GM23338 (cell line): ENCODE measurements at regions not wholly inside any gene's neighbourhood (a gene's known extent, or its start where the extent isn't known, plus 50 kb on each side); places are given as distances from the start of the nearest gene placed in this dataset.

Experiments used
- ATAC-seq: fragments of 200-7000 bp; cut with Tn5 transposase; 3 replicates; pipeline ENCODE4 v1.9.1; 2020
- DNase-seq: peaks from one replicate; pipeline ENCODE4 v3.0.0-alpha.2; 2015; ENCODE audit warnings: low spot score
- H2AFZ ChIP-seq: fragments of 200-600 bp; sonication (generic); 2 replicates; pipeline ENCODE4 v1.8.0; 2016; ENCODE audit warnings: antibody characterized with exemption, mild to moderate bottlenecking, moderate library complexity
- H3F3A ChIP-seq: fragments of 200-600 bp; sonication (generic); replicated peaks from 2 replicates; pipeline ENCODE4 v1.8.0; 2017; ENCODE audit warnings: antibody characterized with exemption, mixed run types, low read depth
- H3K27ac ChIP-seq: fragments of 200-600 bp; sonication (generic); 2 replicates; pipeline ENCODE4 v1.6.1; 2016; ENCODE audit warnings: low read depth
- H3K27me3 ChIP-seq: fragments of 200-600 bp; sonication (generic); 2 replicates; pipeline ENCODE4 v1.8.0; 2016; ENCODE audit warnings: mild to moderate bottlenecking, mixed run types, moderate library complexity; ENCODE audit not compliant: insufficient read depth
- H3K36me3 ChIP-seq: fragments of 200-600 bp; sonication (generic); 2 replicates; pipeline ENCODE4 v1.8.0; 2016; ENCODE audit warnings: mild to moderate bottlenecking; ENCODE audit not compliant: insufficient read depth
- H3K4me1 ChIP-seq: fragments of 200-600 bp; sonication (generic); 2 replicates; pipeline ENCODE4 v1.8.0; 2016; ENCODE audit warnings: mild to moderate bottlenecking, moderate library complexity; ENCODE audit not compliant: insufficient read depth
- H3K4me2 ChIP-seq: fragments of 200-600 bp; sonication (generic); 2 replicates; pipeline ENCODE4 v1.7.1; 2017; ENCODE audit warnings: mixed run types
- H3K4me3 ChIP-seq: fragments of 200-600 bp; sonication (generic); 2 replicates; pipeline ENCODE4 v1.6.1; 2016; ENCODE audit warnings: mixed run types
- H3K79me2 ChIP-seq: fragments of 200-600 bp; sonication (generic); replicated peaks from 2 replicates; pipeline ENCODE4 v1.8.0; 2017; ENCODE audit warnings: mild to moderate bottlenecking; ENCODE audit not compliant: insufficient read depth
- H3K9me2 ChIP-seq: fragments of 200-600 bp; sonication (generic); 2 replicates; pipeline ENCODE4 v1.8.0; 2017; ENCODE audit not compliant: insufficient read depth
- H4K20me1 ChIP-seq: fragments of 200-600 bp; sonication (generic); replicated peaks from 2 replicates; pipeline ENCODE4 v1.8.0; 2017; ENCODE audit warnings: mild to moderate bottlenecking; ENCODE audit not compliant: insufficient read depth
- H3K27ac Mint-ChIP-seq: 2 replicates; pipeline ENCODE4 v1.8.0; 2020; ENCODE audit warnings: inconsistent platforms, mild to moderate bottlenecking, moderate library complexity, mixed read lengths
- H3K27me3 Mint-ChIP-seq: 3 replicates; pipeline ENCODE4 v1.8.0; 2022; ENCODE audit warnings: low read depth, mild to moderate bottlenecking, moderate library complexity, mixed read lengths, inconsistent platforms; ENCODE audit not compliant: insufficient read depth, poor library complexity
- H3K36me3 Mint-ChIP-seq: 3 replicates; pipeline ENCODE4 v1.8.0; 2021; ENCODE audit warnings: low read depth, mild to moderate bottlenecking, inconsistent platforms, moderate library complexity, mixed read lengths
- H3K4me1 Mint-ChIP-seq: 3 replicates; pipeline ENCODE4 v1.8.0; 2020; ENCODE audit warnings: mild to moderate bottlenecking, inconsistent platforms, mixed read lengths
- H3K4me3 Mint-ChIP-seq: 3 replicates; pipeline ENCODE4 v1.8.0; 2021; ENCODE audit warnings: moderate library complexity, mild to moderate bottlenecking, inconsistent platforms, mixed read lengths
- H3K9me3 Mint-ChIP-seq: 3 replicates; pipeline ENCODE4 v1.8.0; 2020; ENCODE audit warnings: moderate library complexity, mild to moderate bottlenecking, inconsistent platforms, mixed read lengths
- CREB1 ChIP-seq: fragments of 250-450 bp; sonication (Bioruptor Pico); IDR thresholded peaks from 2 replicates; pipeline ENCODE4 v1.5.0; 2020; ENCODE audit warnings: low read depth, mild to moderate bottlenecking, moderate library complexity
- ETS1 ChIP-seq: IDR thresholded peaks from 2 replicates; pipeline ENCODE4 v1.6.1; 2016; ENCODE audit warnings: antibody characterized with exemption
- EZH2 ChIP-seq: fragments of 200-600 bp; sonication (generic); IDR thresholded peaks from one replicate; pipeline ENCODE4 v1.8.0; 2017; ENCODE audit warnings: antibody characterized with exemption, mild to moderate bottlenecking, low read depth; ENCODE audit not compliant: unreplicated experiment
- EZH2phosphoT487 ChIP-seq: fragments of 200-600 bp; sonication (generic); IDR thresholded peaks from one replicate; pipeline ENCODE4 v1.8.1; 2018; ENCODE audit warnings: antibody characterized with exemption; ENCODE audit not compliant: unreplicated experiment
- JUNB ChIP-seq: IDR thresholded peaks from one replicate; pipeline ENCODE4 v1.6.1; 2016; ENCODE audit warnings: antibody characterized with exemption; ENCODE audit not compliant: unreplicated experiment
- NANOG ChIP-seq: IDR thresholded peaks from 2 replicates; pipeline ENCODE4 v1.6.1; 2016; ENCODE audit warnings: antibody characterized with exemption, borderline replicate concordance
- POLR2AphosphoS5 ChIP-seq: IDR thresholded peaks from 2 replicates; pipeline ENCODE4 v1.6.1; 2016; ENCODE audit warnings: antibody characterized with exemption, low read depth
- REST ChIP-seq: IDR thresholded peaks from one replicate; pipeline ENCODE4 v1.6.1; 2018; ENCODE audit warnings: antibody characterized with exemption; ENCODE audit not compliant: unreplicated experiment
- STAT1 ChIP-seq: IDR thresholded peaks from one replicate; pipeline ENCODE4 v1.6.1; 2016; ENCODE audit warnings: antibody characterized with exemption; ENCODE audit not compliant: unreplicated experiment
- ZNF114 ChIP-seq: fragments of 250-450 bp; sonication (Bioruptor Pico); IDR thresholded peaks from 2 replicates; pipeline ENCODE4 v1.5.0; 2020; ENCODE audit warnings: mild to moderate bottlenecking, moderate library complexity
- ZNF331 ChIP-seq: fragments of 250-450 bp; sonication (Bioruptor Pico); IDR thresholded peaks from 2 replicates; pipeline ENCODE4 v1.5.0; 2020; ENCODE audit warnings: low read depth, mild to moderate bottlenecking, moderate library complexity
- TF ChIP-seq, protein P1 (sequence below), 2 experiments: fragments of 200-600 bp in 1 of 2; sonication (generic) in 1 of 2; conservative IDR thresholded peaks; 2 replicates each; pipeline versions ENCODE4 v1.5.1 to v1.6.1; 2016 to 2017; ENCODE audit warnings: antibody characterized with exemption in 2 of 2, low read depth in 2 of 2, mild to moderate bottlenecking in 2 of 2, moderate library complexity in 1 of 2
- TF ChIP-seq, protein P2 (sequence below): fragments of 250-450 bp; sonication (Bioruptor Pico); IDR thresholded peaks from 2 replicates; pipeline ENCODE4 v1.5.0; 2020; ENCODE audit warnings: mild to moderate bottlenecking, moderate library complexity

- TF ChIP-seq, protein P1, sequence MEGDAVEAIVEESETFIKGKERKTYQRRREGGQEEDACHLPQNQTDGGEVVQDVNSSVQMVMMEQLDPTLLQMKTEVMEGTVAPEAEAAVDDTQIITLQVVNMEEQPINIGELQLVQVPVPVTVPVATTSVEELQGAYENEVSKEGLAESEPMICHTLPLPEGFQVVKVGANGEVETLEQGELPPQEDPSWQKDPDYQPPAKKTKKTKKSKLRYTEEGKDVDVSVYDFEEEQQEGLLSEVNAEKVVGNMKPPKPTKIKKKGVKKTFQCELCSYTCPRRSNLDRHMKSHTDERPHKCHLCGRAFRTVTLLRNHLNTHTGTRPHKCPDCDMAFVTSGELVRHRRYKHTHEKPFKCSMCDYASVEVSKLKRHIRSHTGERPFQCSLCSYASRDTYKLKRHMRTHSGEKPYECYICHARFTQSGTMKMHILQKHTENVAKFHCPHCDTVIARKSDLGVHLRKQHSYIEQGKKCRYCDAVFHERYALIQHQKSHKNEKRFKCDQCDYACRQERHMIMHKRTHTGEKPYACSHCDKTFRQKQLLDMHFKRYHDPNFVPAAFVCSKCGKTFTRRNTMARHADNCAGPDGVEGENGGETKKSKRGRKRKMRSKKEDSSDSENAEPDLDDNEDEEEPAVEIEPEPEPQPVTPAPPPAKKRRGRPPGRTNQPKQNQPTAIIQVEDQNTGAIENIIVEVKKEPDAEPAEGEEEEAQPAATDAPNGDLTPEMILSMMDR (conservative IDR thresholded peaks at IDR 0.05; ENCODE audit: low read depth in 2 of 2): no peak
- TF ChIP-seq JUNB (no peak), STAT1 (no peak), ZNF331 (no peak), EZH2phosphoT487 (no peak), ZNF114 (no peak), EZH2 (no peak), ETS1 (no peak), REST (no peak), CREB1 (CRISPR knock-in tag) (no peak), NANOG (no peak), POLR2AphosphoS5 (no peak)
- TF ChIP-seq, protein P2, sequence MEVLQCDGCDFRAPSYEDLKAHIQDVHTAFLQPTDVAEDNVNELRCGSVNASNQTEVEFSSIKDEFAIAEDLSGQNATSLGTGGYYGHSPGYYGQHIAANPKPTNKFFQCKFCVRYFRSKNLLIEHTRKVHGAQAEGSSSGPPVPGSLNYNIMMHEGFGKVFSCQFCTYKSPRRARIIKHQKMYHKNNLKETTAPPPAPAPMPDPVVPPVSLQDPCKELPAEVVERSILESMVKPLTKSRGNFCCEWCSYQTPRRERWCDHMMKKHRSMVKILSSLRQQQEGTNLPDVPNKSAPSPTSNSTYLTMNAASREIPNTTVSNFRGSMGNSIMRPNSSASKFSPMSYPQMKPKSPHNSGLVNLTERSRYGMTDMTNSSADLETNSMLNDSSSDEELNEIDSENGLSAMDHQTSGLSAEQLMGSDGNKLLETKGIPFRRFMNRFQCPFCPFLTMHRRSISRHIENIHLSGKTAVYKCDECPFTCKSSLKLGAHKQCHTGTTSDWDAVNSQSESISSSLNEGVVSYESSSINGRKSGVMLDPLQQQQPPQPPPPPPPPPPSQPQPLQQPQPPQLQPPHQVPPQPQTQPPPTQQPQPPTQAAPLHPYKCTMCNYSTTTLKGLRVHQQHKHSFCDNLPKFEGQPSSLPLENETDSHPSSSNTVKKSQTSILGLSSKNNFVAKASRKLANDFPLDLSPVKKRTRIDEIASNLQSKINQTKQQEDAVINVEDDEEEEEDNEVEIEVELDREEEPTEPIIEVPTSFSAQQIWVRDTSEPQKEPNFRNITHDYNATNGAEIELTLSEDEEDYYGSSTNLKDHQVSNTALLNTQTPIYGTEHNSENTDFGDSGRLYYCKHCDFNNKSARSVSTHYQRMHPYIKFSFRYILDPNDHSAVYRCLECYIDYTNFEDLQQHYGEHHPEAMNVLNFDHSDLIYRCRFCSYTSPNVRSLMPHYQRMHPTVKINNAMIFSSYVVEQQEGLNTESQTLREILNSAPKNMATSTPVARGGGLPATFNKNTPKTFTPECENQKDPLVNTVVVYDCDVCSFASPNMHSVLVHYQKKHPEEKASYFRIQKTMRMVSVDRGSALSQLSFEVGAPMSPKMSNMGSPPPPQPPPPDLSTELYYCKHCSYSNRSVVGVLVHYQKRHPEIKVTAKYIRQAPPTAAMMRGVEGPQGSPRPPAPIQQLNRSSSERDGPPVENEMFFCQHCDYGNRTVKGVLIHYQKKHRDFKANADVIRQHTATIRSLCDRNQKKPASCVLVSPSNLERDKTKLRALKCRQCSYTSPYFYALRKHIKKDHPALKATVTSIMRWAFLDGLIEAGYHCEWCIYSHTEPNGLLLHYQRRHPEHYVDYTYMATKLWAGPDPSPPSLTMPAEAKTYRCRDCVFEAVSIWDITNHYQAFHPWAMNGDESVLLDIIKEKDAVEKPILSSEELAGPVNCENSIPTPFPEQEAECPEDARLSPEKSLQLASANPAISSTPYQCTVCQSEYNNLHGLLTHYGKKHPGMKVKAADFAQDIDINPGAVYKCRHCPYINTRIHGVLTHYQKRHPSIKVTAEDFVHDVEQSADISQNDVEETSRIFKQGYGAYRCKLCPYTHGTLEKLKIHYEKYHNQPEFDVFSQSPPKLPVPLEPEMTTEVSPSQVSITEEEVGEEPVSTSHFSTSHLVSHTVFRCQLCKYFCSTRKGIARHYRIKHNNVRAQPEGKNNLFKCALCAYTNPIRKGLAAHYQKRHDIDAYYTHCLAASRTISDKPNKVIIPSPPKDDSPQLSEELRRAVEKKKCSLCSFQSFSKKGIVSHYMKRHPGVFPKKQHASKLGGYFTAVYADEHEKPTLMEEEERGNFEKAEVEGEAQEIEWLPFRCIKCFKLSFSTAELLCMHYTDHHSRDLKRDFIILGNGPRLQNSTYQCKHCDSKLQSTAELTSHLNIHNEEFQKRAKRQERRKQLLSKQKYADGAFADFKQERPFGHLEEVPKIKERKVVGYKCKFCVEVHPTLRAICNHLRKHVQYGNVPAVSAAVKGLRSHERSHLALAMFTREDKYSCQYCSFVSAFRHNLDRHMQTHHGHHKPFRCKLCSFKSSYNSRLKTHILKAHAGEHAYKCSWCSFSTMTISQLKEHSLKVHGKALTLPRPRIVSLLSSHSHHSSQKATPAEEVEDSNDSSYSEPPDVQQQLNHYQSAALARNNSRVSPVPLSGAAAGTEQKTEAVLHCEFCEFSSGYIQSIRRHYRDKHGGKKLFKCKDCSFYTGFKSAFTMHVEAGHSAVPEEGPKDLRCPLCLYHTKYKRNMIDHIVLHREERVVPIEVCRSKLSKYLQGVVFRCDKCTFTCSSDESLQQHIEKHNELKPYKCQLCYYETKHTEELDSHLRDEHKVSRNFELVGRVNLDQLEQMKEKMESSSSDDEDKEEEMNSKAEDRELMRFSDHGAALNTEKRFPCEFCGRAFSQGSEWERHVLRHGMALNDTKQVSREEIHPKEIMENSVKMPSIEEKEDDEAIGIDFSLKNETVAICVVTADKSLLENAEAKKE (CRISPR knock-in tag): no peak
- Histone ChIP-seq H3K27ac (no peak overlapping the region), H3K79me2 (no peaks in the 10 kb centered on the region), H2AFZ (no peak overlapping the region), H4K20me1 (no peaks in the 10 kb centered on the region), H3K27me3 (no peaks in the 10 kb centered on the region), H3K4me2 (no peak overlapping the region), H3K9me2 (peaks cover 7% of the 10 kb centered on the region; the same call in 1 of the 2 replicates), H3F3A (no peaks in the 10 kb centered on the region), H3K4me3 (no peak overlapping the region), H3K36me3 (no peaks in the 10 kb centered on the region), H3K4me1 (no peaks in the 10 kb centered on the region)
- H3K4me1 Mint-ChIP-seq: peaks cover 17% of the 10 kb centered on the region
- no peak overlapping the region for H3K27ac Mint-ChIP-seq
- no peak overlapping the region for H3K4me3 Mint-ChIP-seq
- no peaks in the 10 kb centered on the region for H3K36me3 Mint-ChIP-seq
- ATAC-seq (no peak), DNase-seq (no peak)
- H3K27me3 Mint-ChIP-seq: peaks cover 2% of the 10 kb centered on the region
- no peaks in the 10 kb centered on the region for H3K9me3 Mint-ChIP-seq
These were observed 517.3 kb downstream of the METTL15 start for GRCh38 chr11:28625532-28625931.
